Gastrocnemius medialis (tissue), 4 donors: ENCODE measurements at regions not wholly inside any gene's neighbourhood (a gene's known extent, or its start where the extent isn't known, plus 50 kb on each side); places are given as distances from the start of the nearest gene placed in this dataset.

ENCODE experiments used
- POLR2A ChIP-seq, 2 donors: fragments of 450-650 bp; IDR thresholded peaks; one replicate each; pipeline ENCODE4 v1.6.1; 2017; ENCODE audit warnings: antibody characterized with exemption in 2 of 2, mild to moderate bottlenecking in 2 of 2, moderate library complexity in 2 of 2
- TF ChIP-seq, protein P1 (sequence below), 5 experiments: fragments of 450-650 bp in 3 of 5; fragments of 200-600 bp in 2 of 5; sonication (generic) in 2 of 5; IDR thresholded peaks in 4 of 5; conservative IDR thresholded peaks in 1 of 5; 1 replicate in 4 of 5; 2 replicates in 1 of 5; pipeline ENCODE4 v1.5.1; 2016 to 2019; ENCODE audit warnings: antibody characterized with exemption in 5 of 5, mild to moderate bottlenecking in 3 of 5, moderate library complexity in 3 of 5

DNA sequence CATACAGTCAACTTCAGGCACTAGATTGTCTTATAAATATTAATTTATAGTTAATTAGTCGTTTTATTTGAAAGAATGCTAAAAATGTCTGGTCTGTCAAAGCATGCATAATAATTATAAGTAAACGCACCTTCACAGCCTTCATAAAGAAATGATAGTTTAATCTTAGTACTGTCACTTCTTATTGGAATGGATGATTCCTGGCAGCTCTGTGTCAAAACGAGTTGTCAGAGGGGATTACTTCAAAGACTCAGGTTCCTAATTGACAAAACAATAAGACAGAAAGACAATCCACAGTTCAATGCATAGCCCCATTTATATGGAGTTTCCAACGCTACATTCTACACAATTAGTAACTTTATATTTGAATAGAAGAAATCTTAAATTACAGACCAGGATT lies 461.3 kb upstream of the TECRL start:
- TF ChIP-seq, protein P1, sequence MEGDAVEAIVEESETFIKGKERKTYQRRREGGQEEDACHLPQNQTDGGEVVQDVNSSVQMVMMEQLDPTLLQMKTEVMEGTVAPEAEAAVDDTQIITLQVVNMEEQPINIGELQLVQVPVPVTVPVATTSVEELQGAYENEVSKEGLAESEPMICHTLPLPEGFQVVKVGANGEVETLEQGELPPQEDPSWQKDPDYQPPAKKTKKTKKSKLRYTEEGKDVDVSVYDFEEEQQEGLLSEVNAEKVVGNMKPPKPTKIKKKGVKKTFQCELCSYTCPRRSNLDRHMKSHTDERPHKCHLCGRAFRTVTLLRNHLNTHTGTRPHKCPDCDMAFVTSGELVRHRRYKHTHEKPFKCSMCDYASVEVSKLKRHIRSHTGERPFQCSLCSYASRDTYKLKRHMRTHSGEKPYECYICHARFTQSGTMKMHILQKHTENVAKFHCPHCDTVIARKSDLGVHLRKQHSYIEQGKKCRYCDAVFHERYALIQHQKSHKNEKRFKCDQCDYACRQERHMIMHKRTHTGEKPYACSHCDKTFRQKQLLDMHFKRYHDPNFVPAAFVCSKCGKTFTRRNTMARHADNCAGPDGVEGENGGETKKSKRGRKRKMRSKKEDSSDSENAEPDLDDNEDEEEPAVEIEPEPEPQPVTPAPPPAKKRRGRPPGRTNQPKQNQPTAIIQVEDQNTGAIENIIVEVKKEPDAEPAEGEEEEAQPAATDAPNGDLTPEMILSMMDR (IDR thresholded peaks at IDR 0.05 in 4 of 5, conservative IDR thresholded peaks at IDR 0.05 in 1 of 5): no peak
- no peak for TF ChIP-seq POLR2A (IDR thresholded peaks at IDR 0.05)
